ENCODE measurements at regions not wholly inside any gene's neighbourhood (a gene's known extent, or its start where the extent isn't known, plus 50 kb on each side); places are given as distances from the start of the nearest gene placed in this dataset.

- TF ChIP-seq CTCF (IDR thresholded peaks at IDR 0.05; ENCODE audit: extremely low read depth in 1 of 2, insufficient read depth in 1 of 2, low read depth in 1 of 2, low read length in 2 of 2) (no peak), GATA2 (IDR thresholded peaks at IDR 0.05; ENCODE audit: insufficient read depth, insufficient read length, low read depth, low read length) (no peak), POLR2AphosphoS5 (IDR thresholded peaks at IDR 0.05; ENCODE audit: insufficient read depth, low read depth, low read length) (no peak)
These were observed 181.1 kb downstream of the HERPUD2 start for GRCh38 chr7:35513828-35514227.
